ENCODE measurements at regions not wholly inside any gene's neighbourhood (a gene's known extent, or its start where the extent isn't known, plus 50 kb on each side); places are given as distances from the start of the nearest gene placed in this dataset.

DNA sequence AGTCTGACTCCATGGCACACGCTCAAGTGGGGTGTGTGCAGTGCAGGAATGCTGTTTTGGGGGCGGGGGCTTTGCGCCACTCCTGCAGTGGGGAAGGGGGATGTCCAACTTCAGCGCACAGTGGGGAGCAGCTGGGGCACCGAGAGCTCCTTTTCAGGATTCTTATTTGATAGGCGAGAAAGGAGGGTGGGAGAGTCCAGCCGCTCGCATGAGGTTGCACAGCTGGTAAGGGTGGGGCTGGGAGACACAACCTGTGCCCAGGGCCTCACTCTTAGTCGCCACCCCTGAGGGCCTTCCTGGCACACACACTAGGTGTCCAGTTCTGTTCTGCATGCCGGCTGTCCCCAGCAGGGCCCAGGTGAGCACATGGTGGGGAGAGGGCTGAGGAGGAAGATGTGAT lies 190.8 kb downstream of the UQCRFS1 start:
- TF ChIP-seq, protein P1, sequence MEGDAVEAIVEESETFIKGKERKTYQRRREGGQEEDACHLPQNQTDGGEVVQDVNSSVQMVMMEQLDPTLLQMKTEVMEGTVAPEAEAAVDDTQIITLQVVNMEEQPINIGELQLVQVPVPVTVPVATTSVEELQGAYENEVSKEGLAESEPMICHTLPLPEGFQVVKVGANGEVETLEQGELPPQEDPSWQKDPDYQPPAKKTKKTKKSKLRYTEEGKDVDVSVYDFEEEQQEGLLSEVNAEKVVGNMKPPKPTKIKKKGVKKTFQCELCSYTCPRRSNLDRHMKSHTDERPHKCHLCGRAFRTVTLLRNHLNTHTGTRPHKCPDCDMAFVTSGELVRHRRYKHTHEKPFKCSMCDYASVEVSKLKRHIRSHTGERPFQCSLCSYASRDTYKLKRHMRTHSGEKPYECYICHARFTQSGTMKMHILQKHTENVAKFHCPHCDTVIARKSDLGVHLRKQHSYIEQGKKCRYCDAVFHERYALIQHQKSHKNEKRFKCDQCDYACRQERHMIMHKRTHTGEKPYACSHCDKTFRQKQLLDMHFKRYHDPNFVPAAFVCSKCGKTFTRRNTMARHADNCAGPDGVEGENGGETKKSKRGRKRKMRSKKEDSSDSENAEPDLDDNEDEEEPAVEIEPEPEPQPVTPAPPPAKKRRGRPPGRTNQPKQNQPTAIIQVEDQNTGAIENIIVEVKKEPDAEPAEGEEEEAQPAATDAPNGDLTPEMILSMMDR (IDR thresholded peaks at IDR 0.05), result no peak
- no peak overlapping the region for H3K4me3 ChIP-seq
- no peak for ATAC-seq
- H3K9me3 ChIP-seq, result no peaks in the 10 kb centered on the region
- H3K27ac ChIP-seq, result no peak overlapping the region
- H3K36me3 ChIP-seq, result no peaks in the 10 kb centered on the region
- H3K27me3 ChIP-seq, result peaks cover 0 to 44% of the 10 kb centered on the region in 2 donors
- DNase-seq, result no peak
- intact Hi-C loops (cut with DNase I), result no loop called here
- H3K4me1 ChIP-seq, result no peaks in the 10 kb centered on the region

DNA sequence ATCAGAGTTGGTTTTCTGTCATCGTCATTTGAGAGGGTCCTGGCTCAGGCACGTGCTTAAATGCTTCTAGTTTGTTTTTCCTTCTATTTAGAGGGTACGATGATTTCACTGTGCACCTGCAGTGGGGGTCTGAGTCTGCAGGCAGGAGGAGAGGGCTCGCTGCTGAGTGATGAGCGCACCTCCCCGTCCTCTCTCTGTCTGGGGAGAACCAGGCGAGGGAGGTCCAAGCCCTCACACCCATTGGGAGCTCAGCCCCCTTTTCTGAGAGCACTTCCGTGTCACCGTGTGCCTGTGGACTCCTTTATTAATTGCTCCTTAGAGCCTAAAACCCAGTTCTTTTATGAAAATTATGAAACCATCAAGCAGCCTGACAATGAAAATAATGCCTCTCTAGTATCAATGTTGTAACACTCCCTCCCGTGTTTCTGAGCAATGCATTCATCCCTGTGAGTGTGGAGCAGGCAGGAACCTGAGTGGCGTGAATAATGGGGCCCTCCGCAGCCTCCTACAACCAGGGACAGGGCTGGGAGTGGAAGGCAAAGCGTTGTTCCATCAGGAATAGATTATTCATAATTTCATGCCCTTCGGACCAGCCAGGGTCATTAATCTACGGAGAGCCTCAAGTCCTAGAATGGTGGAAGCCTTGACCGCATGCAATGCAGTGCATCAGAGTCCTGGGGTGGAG lies 191.6 kb downstream of the UQCRFS1 start:
- Histone ChIP-seq H3K27ac (no peak overlapping the region), H3K27me3 (peaks cover 0 to 48% of the 10 kb centered on the region in 2 donors), H3K4me3 (no peak overlapping the region), H3K4me1 (no peaks in the 10 kb centered on the region), H3K9me3 (no peaks in the 10 kb centered on the region), H3K36me3 (no peaks in the 10 kb centered on the region)
- TF ChIP-seq, protein P1 (IDR thresholded peaks at IDR 0.05), result no peak
- DNase-seq (no peak), ATAC-seq (no peak)
- intact Hi-C loops (cut with DNase I), result no loop called here

DNA sequence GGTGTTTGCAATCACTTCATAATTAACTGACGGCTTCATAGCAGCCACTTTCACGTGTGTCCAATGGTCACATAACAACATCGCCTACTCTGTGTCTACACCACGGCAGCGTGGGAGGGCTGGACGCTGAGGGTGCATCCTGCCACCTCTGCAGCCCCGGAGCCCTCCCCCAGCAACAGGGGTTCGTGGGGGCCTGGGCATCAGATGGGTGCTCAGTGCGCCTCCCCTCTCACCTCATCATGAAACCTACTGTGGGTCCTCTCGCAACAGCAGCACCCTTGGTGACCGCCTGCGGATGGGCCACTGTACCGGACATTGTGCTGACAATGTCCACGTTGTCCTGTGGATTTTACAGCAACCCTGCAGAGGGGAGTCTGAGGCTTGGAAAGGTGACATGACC lies 193.5 kb downstream of the UQCRFS1 start:
- H3K27me3 ChIP-seq, result peaks cover 0 to 43% of the 10 kb centered on the region in 2 donors
- no peaks in the 10 kb centered on the region for H3K4me1 ChIP-seq
- H3K36me3 ChIP-seq, result no peaks in the 10 kb centered on the region
- intact Hi-C loops (cut with DNase I), result no loop called here
- DNase-seq, result no peak
- no peak for ATAC-seq
- H3K4me3 ChIP-seq, result no peak overlapping the region
- no peaks in the 10 kb centered on the region for H3K9me3 ChIP-seq
- TF ChIP-seq, protein P1 (IDR thresholded peaks at IDR 0.05), result no peak
- no peak overlapping the region for H3K27ac ChIP-seq

GRCh38 chr19:29018542-29018941 lies 194.4 kb downstream of the UQCRFS1 start:
- no peaks in the 10 kb centered on the region for H3K4me1 ChIP-seq
- ATAC-seq (no peak), DNase-seq (no peak)
- peaks cover 0 to 43% of the 10 kb centered on the region in 2 donors for H3K27me3 ChIP-seq
- no peaks in the 10 kb centered on the region for H3K9me3 ChIP-seq
- H3K4me3 ChIP-seq, result no peak overlapping the region
- no peak overlapping the region for H3K27ac ChIP-seq
- intact Hi-C loops (cut with DNase I), result no loop called here
- TF ChIP-seq, protein P1 (IDR thresholded peaks at IDR 0.05), result no peak
- H3K36me3 ChIP-seq, result no peaks in the 10 kb centered on the region

- H3K4me1 ChIP-seq, result no peaks in the 10 kb centered on the region
- intact Hi-C loops (cut with DNase I), result no loop called here
- H3K9me3 ChIP-seq, result no peaks in the 10 kb centered on the region
- TF ChIP-seq, protein P1 (IDR thresholded peaks at IDR 0.05), result no peak
- ATAC-seq, result no peak
- H3K4me3 ChIP-seq, result no peak overlapping the region
- H3K36me3 ChIP-seq, result no peaks in the 10 kb centered on the region
- H3K27me3 ChIP-seq, result peaks cover 0 to 43% of the 10 kb centered on the region in 2 donors
- no peak overlapping the region for H3K27ac ChIP-seq
- no peak for DNase-seq
Measured at GRCh38 chr19:29017788-29018187, 195.2 kb downstream of the UQCRFS1 start.

All from left lung (tissue), 4 donors.